ENCODE measurements at regions not wholly inside any gene's neighbourhood (a gene's known extent, or its start where the extent isn't known, plus 50 kb on each side); places are given as distances from the start of the nearest gene placed in this dataset.

GRCh38 chr10:131419797-131420196, 108.3 kb upstream of the TCERG1L start:
- Histone ChIP-seq H3K36me3 (no peaks in the 10 kb centered on the region), H3K9me3 (no peaks in the 10 kb centered on the region), H3K27ac (no peak overlapping the region), H3K4me3 (replicated peaks in 1 of 3) (no peak overlapping the region), H3K4me1 (no peaks in the 10 kb centered on the region), H3K27me3 (no peaks in the 10 kb centered on the region)
- no peak for DNase-seq
- 93 to 96% methylated on average over 22 of the region's 22 CpGs for WGBS, 2 donors
- TF ChIP-seq CTCF (IDR thresholded peaks at IDR 0.05) (no peak), POLR2A (IDR thresholded peaks at IDR 0.05) (no peak)
- intact Hi-C loops (cut with DNase I) = no loop called here

DNA sequence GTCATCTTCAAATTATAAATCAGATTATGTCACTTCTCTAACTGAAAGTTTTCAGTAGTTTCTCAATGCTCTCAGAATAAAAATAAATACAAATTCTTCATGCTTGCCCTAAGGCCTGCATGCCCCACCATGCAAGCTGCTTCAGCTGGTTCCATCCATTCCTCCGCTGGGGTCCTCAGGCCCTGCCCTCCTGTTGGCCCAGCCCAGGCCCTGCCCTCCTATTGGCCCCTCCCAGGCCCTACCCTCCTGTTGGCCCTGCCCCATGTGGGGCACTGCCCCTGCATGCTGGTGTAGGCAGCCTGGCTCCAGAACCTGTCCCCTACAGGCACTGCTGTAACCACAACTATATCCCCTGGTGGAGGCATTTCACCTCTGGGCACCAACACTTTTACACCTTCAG, 109.3 kb upstream of the TCERG1L start:
- Histone ChIP-seq H3K27ac (no peak overlapping the region), H3K4me1 (no peaks in the 10 kb centered on the region), H3K4me3 (replicated peaks in 1 of 3) (no peak overlapping the region), H3K9me3 (no peaks in the 10 kb centered on the region), H3K36me3 (no peaks in the 10 kb centered on the region), H3K27me3 (no peaks in the 10 kb centered on the region)
- TF ChIP-seq POLR2A (IDR thresholded peaks at IDR 0.05) = no peak
- no peak for TF ChIP-seq CTCF (IDR thresholded peaks at IDR 0.05)
- intact Hi-C loops (cut with DNase I) = no loop called here
- no peak for DNase-seq
- WGBS, 2 donors = 81 to 96% methylated on average over 1 of the region's 1 CpG

DNA sequence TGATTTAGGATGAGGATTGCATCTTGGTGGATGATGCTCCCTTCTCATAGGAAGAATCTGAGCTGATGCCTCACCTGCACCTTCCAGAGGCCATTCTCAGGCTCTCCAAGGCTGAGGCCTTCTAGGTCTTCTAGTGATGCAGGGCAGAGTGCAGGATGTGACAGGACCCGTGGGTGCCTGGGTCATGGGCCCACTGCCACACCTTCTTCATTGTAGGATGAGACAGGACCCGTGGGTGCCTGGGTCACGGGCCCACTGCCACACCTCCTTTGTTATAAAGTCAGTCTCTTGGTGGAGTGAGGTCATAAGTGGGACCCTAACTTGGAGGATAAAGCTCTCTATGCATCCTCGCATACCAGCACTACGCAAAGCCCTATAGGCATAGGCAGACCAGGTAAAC, 109.9 kb upstream of the TCERG1L start:
- Histone ChIP-seq H3K27ac (no peak overlapping the region), H3K36me3 (no peaks in the 10 kb centered on the region), H3K4me3 (replicated peaks in 1 of 3) (no peak overlapping the region), H3K9me3 (no peaks in the 10 kb centered on the region), H3K27me3 (no peaks in the 10 kb centered on the region), H3K4me1 (no peaks in the 10 kb centered on the region)
- DNase-seq = no peak
- TF ChIP-seq POLR2A (IDR thresholded peaks at IDR 0.05) (no peak), CTCF (IDR thresholded peaks at IDR 0.05) (no peak)
- intact Hi-C loops (cut with DNase I) = no loop called here
- WGBS, 2 donors = 79% methylated on average over 4 to 5 of the region's 5 CpGs

- no peak overlapping the region for H3K4me3 ChIP-seq (replicated peaks in 1 of 3)
- no peak for DNase-seq
- H3K27me3 ChIP-seq = no peaks in the 10 kb centered on the region
- 86 to 93% methylated on average over 10 of the region's 10 CpGs for WGBS, 2 donors
- no peak overlapping the region for H3K27ac ChIP-seq
- intact Hi-C loops (cut with DNase I) = no loop called here
- H3K36me3 ChIP-seq = no peaks in the 10 kb centered on the region
- H3K4me1 ChIP-seq = no peaks in the 10 kb centered on the region
- H3K9me3 ChIP-seq = no peaks in the 10 kb centered on the region
- TF ChIP-seq CTCF (IDR thresholded peaks at IDR 0.05) (no peak), POLR2A (IDR thresholded peaks at IDR 0.05) (no peak)
These were observed 111.2 kb upstream of the TCERG1L start for GRCh38 chr10:131422731-131423130.

- Histone ChIP-seq H3K4me3 (replicated peaks in 1 of 3) (no peak overlapping the region), H3K9me3 (no peaks in the 10 kb centered on the region), H3K27me3 (no peaks in the 10 kb centered on the region), H3K4me1 (no peaks in the 10 kb centered on the region), H3K36me3 (no peaks in the 10 kb centered on the region), H3K27ac (no peak overlapping the region)
- TF ChIP-seq POLR2A (IDR thresholded peaks at IDR 0.05) = no peak
- TF ChIP-seq CTCF (IDR thresholded peaks at IDR 0.05) = no peak
- no peak for DNase-seq
- intact Hi-C loops (cut with DNase I) = no loop called here
- WGBS, 2 donors = 39 to 54% methylated on average over 6 of the region's 6 CpGs
These were observed 112.5 kb upstream of the TCERG1L start for GRCh38 chr10:131424053-131424452.

Measured in thyroid gland (tissue), 4 donors.